HEK293 (cell line): ENCODE measurements at regions not wholly inside any gene's neighbourhood (a gene's known extent, or its start where the extent isn't known, plus 50 kb on each side); places are given as distances from the start of the nearest gene placed in this dataset.

Experiments
- CTCF ChIA-PET: fragments of 350-600 bp; formaldehyde crosslinking; extraction: SDS; loops from one replicate; lab custom pipeline; 2021; ENCODE audit warnings: antibody characterized with exemption; lab: Yijun Ruan, JAX
- POLR2A ChIA-PET: fragments of 300-600 bp; formaldehyde crosslinking; extraction: SDS; loops from one replicate; lab custom pipeline; 2020; ENCODE audit warnings: antibody characterized with exemption, inconsistent platforms; lab: Yijun Ruan, JAX
- H3K27ac ChIP-seq: fragments of 200-500 bp; sonication (Bioruptor generic); 2 replicates; pipeline ENCODE4 v1.5.1; 2014; ENCODE audit warnings: low read depth, low read length, control low read depth, inconsistent platforms; ENCODE audit errors: extremely low read depth
- H3K36me3 ChIP-seq, 2 experiments: fragments of 200-500 bp in 1 of 2; sonication (Bioruptor generic) in 1 of 2; 1 replicate in 1 of 2; 2 replicates in 1 of 2; pipeline ENCODE4 v1.5.1; 2014 to 2017; ENCODE audit warnings: inconsistent platforms in 2 of 2, low read length in 2 of 2; ENCODE audit not compliant: control insufficient read depth in 2 of 2, insufficient read depth in 1 of 2
- H3K4me1 ChIP-seq: fragments of 200-500 bp; sonication (Bioruptor generic); 2 replicates; pipeline ENCODE4 v1.5.1; 2014; ENCODE audit warnings: mild to moderate bottlenecking, low read length, inconsistent platforms; ENCODE audit not compliant: control insufficient read depth, insufficient read depth
- H3K4me3 ChIP-seq: 2 replicates; pipeline ENCODE4 v1.5.1; 2011; ENCODE audit warnings: low read depth, mild to moderate bottlenecking, control low read depth, low read length, moderate library complexity
- H3K9me3 ChIP-seq: fragments of 200-500 bp; sonication (Bioruptor generic); 2 replicates; pipeline ENCODE4 v1.5.1; 2014; ENCODE audit warnings: low read depth, low read length, inconsistent platforms; ENCODE audit not compliant: control insufficient read depth, insufficient read depth
- BCL11A ChIP-seq: fragments of 450-650 bp; formaldehyde crosslinking; IDR thresholded peaks from 2 replicates; pipeline ENCODE4 v1.5.1; 2016; ENCODE audit warnings: low read depth, missing biosample characterization, missing genetic modification characterization
- GLIS1 ChIP-seq: fragments of 450-650 bp; formaldehyde crosslinking; IDR thresholded peaks from 2 replicates; pipeline ENCODE4 v1.5.1; 2016; ENCODE audit warnings: missing biosample characterization, missing genetic modification characterization
- PBX3 ChIP-seq: sonication (generic); formaldehyde crosslinking; IDR thresholded peaks from 2 replicates; pipeline ENCODE4 v1.8.1; 2022; ENCODE audit warnings: mild to moderate bottlenecking, moderate library complexity, missing genetic modification reagents
- PRDM4 ChIP-seq: fragments of 450-650 bp; formaldehyde crosslinking; IDR thresholded peaks from 2 replicates; pipeline ENCODE4 v1.5.1; 2017; ENCODE audit warnings: missing biosample characterization, missing genetic modification characterization
- WT1 ChIP-seq: fragments of 450-650 bp; formaldehyde crosslinking; IDR thresholded peaks from 2 replicates; pipeline ENCODE4 v1.5.1; 2016; ENCODE audit warnings: missing biosample characterization, missing genetic modification characterization
- YY2 ChIP-seq: fragments of 450-650 bp; formaldehyde crosslinking; IDR thresholded peaks from 2 replicates; pipeline ENCODE4 v1.5.1; 2016; ENCODE audit warnings: missing biosample characterization, missing genetic modification characterization
- ZBTB10 ChIP-seq: fragments of 450-650 bp; formaldehyde crosslinking; IDR thresholded peaks from 2 replicates; pipeline ENCODE4 v1.5.1; 2016; ENCODE audit warnings: missing biosample characterization, missing genetic modification characterization
- ZNF10 ChIP-seq: fragments of 450-650 bp; formaldehyde crosslinking; IDR thresholded peaks from 2 replicates; pipeline ENCODE4 v1.5.1; 2017; ENCODE audit warnings: missing biosample characterization, missing genetic modification characterization
- ZNF146 ChIP-seq: fragments of 450-650 bp; formaldehyde crosslinking; IDR thresholded peaks from 2 replicates; pipeline ENCODE4 v1.5.1; 2016; ENCODE audit warnings: missing biosample characterization, missing genetic modification characterization
- ZNF169 ChIP-seq: fragments of 450-650 bp; formaldehyde crosslinking; IDR thresholded peaks from 2 replicates; pipeline ENCODE4 v1.5.1; 2016; ENCODE audit warnings: missing biosample characterization, missing genetic modification characterization
- ZNF175 ChIP-seq: fragments of 450-650 bp; formaldehyde crosslinking; IDR thresholded peaks from 2 replicates; pipeline ENCODE4 v1.5.1; 2016; ENCODE audit warnings: missing biosample characterization, missing genetic modification characterization
- ZNF292 ChIP-seq: fragments of 450-650 bp; formaldehyde crosslinking; IDR thresholded peaks from 2 replicates; pipeline ENCODE4 v1.5.1; 2016; ENCODE audit warnings: low read depth, missing biosample characterization, missing genetic modification characterization, borderline replicate concordance
- ZNF311 ChIP-seq: fragments of 450-650 bp; formaldehyde crosslinking; IDR thresholded peaks from 2 replicates; pipeline ENCODE4 v1.5.1; 2017; ENCODE audit warnings: missing biosample characterization, missing genetic modification characterization, borderline replicate concordance
- ZNF350 ChIP-seq: fragments of 450-650 bp; formaldehyde crosslinking; IDR thresholded peaks from 2 replicates; pipeline ENCODE4 v1.5.0; 2017; ENCODE audit warnings: missing biosample characterization, mild to moderate bottlenecking, missing genetic modification characterization
- ZNF37A ChIP-seq: fragments of 450-650 bp; IDR thresholded peaks from 2 replicates; pipeline ENCODE4 v1.5.1; 2018; ENCODE audit warnings: missing biosample characterization, missing genetic modification characterization
- ZNF654 ChIP-seq: fragments of 450-650 bp; formaldehyde crosslinking; IDR thresholded peaks from 2 replicates; pipeline ENCODE4 v1.5.1; 2016; ENCODE audit warnings: low read depth, missing biosample characterization, missing genetic modification characterization
- ZNF76 ChIP-seq: fragments of 450-650 bp; formaldehyde crosslinking; IDR thresholded peaks from 2 replicates; pipeline ENCODE4; 2016; ENCODE audit warnings: low read depth, missing biosample characterization, missing genetic modification characterization, borderline replicate concordance
- ZNF830 ChIP-seq: fragments of 450-650 bp; IDR thresholded peaks from 2 replicates; pipeline ENCODE4 v1.5.0; 2018; ENCODE audit warnings: missing biosample characterization, missing genetic modification characterization, low read depth, mild to moderate bottlenecking, moderate library complexity
- TF ChIP-seq, protein P1 (sequence below): fragments of 450-650 bp; formaldehyde crosslinking; IDR thresholded peaks from 2 replicates; pipeline ENCODE4 v1.5.1; 2016; ENCODE audit warnings: missing biosample characterization, missing genetic modification characterization
- TF ChIP-seq, protein P2 (sequence below): fragments of 450-650 bp; formaldehyde crosslinking; conservative IDR thresholded peaks from 2 replicates; pipeline ENCODE4 v1.5.1; 2016; ENCODE audit warnings: low read depth, missing biosample characterization, missing genetic modification characterization
- TF ChIP-seq, protein P3 (sequence below): fragments of 450-650 bp; formaldehyde crosslinking; IDR thresholded peaks from 2 replicates; pipeline ENCODE4 v1.5.1; 2016; ENCODE audit warnings: missing biosample characterization, missing genetic modification characterization

- TF ChIP-seq ZNF76 (tag by site-specific recombination) (no peak), ZNF37A (tag by site-specific recombination) (no peak)
Measured at GRCh38 chr2:150357770-150358467, 129.5 kb downstream of the RND3 start (continued).

GRCh38 chr2:150355440-150355839 lies 132.0 kb downstream of the RND3 start:
- H3K36me3 ChIP-seq: no peaks in the 10 kb centered on the region
- no peaks in the 10 kb centered on the region for H3K4me1 ChIP-seq
- POLR2A ChIA-PET: no interaction called here
- no peak overlapping the region for H3K27ac ChIP-seq
- TF ChIP-seq ZNF830 (tag by site-specific recombination): no peak
- TF ChIP-seq, protein P1, sequence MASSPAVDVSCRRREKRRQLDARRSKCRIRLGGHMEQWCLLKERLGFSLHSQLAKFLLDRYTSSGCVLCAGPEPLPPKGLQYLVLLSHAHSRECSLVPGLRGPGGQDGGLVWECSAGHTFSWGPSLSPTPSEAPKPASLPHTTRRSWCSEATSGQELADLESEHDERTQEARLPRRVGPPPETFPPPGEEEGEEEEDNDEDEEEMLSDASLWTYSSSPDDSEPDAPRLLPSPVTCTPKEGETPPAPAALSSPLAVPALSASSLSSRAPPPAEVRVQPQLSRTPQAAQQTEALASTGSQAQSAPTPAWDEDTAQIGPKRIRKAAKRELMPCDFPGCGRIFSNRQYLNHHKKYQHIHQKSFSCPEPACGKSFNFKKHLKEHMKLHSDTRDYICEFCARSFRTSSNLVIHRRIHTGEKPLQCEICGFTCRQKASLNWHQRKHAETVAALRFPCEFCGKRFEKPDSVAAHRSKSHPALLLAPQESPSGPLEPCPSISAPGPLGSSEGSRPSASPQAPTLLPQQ: no peak
- TF ChIP-seq ZNF350 (tag by site-specific recombination): no peak
- no peak for TF ChIP-seq WT1 (tag by site-specific recombination)
- TF ChIP-seq, protein P2, sequence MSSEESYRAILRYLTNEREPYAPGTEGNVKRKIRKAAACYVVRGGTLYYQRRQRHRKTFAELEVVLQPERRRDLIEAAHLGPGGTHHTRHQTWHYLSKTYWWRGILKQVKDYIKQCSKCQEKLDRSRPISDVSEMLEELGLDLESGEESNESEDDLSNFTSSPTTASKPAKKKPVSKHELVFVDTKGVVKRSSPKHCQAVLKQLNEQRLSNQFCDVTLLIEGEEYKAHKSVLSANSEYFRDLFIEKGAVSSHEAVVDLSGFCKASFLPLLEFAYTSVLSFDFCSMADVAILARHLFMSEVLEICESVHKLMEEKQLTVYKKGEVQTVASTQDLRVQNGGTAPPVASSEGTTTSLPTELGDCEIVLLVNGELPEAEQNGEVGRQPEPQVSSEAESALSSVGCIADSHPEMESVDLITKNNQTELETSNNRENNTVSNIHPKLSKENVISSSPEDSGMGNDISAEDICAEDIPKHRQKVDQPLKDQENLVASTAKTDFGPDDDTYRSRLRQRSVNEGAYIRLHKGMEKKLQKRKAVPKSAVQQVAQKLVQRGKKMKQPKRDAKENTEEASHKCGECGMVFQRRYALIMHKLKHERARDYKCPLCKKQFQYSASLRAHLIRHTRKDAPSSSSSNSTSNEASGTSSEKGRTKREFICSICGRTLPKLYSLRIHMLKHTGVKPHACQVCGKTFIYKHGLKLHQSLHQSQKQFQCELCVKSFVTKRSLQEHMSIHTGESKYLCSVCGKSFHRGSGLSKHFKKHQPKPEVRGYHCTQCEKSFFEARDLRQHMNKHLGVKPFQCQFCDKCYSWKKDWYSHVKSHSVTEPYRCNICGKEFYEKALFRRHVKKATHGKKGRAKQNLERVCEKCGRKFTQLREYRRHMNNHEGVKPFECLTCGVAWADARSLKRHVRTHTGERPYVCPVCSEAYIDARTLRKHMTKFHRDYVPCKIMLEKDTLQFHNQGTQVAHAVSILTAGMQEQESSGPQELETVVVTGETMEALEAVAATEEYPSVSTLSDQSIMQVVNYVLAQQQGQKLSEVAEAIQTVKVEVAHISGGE: no peak
- no peak for TF ChIP-seq ZNF10 (tag by site-specific recombination)
- no peak for TF ChIP-seq ZNF169
- TF ChIP-seq ZNF292: no peak
- no peak for TF ChIP-seq BCL11A
- no peak for TF ChIP-seq ZNF311 (tag by site-specific recombination)
- TF ChIP-seq, protein P3, sequence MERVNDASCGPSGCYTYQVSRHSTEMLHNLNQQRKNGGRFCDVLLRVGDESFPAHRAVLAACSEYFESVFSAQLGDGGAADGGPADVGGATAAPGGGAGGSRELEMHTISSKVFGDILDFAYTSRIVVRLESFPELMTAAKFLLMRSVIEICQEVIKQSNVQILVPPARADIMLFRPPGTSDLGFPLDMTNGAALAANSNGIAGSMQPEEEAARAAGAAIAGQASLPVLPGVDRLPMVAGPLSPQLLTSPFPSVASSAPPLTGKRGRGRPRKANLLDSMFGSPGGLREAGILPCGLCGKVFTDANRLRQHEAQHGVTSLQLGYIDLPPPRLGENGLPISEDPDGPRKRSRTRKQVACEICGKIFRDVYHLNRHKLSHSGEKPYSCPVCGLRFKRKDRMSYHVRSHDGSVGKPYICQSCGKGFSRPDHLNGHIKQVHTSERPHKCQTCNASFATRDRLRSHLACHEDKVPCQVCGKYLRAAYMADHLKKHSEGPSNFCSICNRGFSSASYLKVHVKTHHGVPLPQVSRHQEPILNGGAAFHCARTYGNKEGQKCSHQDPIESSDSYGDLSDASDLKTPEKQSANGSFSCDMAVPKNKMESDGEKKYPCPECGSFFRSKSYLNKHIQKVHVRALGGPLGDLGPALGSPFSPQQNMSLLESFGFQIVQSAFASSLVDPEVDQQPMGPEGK (tag by site-specific recombination): no peak
- no peak for TF ChIP-seq GLIS1 (tag by site-specific recombination)
- TF ChIP-seq ZNF175: no peak
- no peak for TF ChIP-seq ZNF146 (tag by site-specific recombination)
- no peak for TF ChIP-seq YY2 (tag by site-specific recombination)
- no peak for TF ChIP-seq PRDM4
- no peak for TF ChIP-seq ZBTB10 (tag by site-specific recombination)
- no peak for TF ChIP-seq PBX3 (CRISPR knock-in tag)
- no peak for TF ChIP-seq ZNF654
- H3K9me3 ChIP-seq: no peaks in the 10 kb centered on the region
- CTCF ChIA-PET: no interaction called here
- no peak overlapping the region for H3K4me3 ChIP-seq
